AG09309 (cell line): ENCODE measurements at regions not wholly inside any gene's neighbourhood (a gene's known extent, or its start where the extent isn't known, plus 50 kb on each side); places are given as distances from the start of the nearest gene placed in this dataset.

ENCODE experiments used
- DNase-seq: peaks from one replicate; pipeline ENCODE4 v3.0.0-alpha.2; 2010; ENCODE audit warnings: low read depth
- H3K4me3 ChIP-seq: 2 replicates; pipeline ENCODE4 v1.5.1; 2011; ENCODE audit warnings: mild to moderate bottlenecking, low read depth, low read length, moderate library complexity; ENCODE audit not compliant: control insufficient read depth
- TF ChIP-seq, protein P1 (sequence below): IDR thresholded peaks from 2 replicates; pipeline ENCODE4 v1.5.1; 2011; ENCODE audit warnings: mild to moderate bottlenecking, low read depth, low read length, inconsistent platforms; ENCODE audit not compliant: insufficient read depth, control insufficient read depth; ENCODE audit errors: missing control alignments

DNA sequence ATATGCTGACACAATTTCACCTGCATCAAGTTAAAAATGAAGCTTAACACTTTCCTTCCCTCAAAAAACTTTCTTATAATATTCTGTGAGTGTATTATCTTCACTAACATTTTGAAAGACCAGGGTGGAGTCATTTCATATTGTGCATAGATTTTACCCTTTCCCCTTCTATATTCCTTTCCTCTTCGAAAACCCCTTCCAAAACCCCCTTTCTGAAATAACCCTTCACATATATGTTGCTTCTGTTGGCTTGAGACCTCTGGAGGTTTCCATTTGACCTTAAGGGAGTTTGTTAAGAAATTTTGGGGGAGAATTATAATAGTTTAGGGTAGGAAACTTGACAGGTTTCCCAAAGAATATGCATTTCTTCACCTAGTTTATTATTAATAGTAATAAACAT lies 489.6 kb upstream of the MIR17HG start:
- no peak overlapping the region for H3K4me3 ChIP-seq
- TF ChIP-seq, protein P1, sequence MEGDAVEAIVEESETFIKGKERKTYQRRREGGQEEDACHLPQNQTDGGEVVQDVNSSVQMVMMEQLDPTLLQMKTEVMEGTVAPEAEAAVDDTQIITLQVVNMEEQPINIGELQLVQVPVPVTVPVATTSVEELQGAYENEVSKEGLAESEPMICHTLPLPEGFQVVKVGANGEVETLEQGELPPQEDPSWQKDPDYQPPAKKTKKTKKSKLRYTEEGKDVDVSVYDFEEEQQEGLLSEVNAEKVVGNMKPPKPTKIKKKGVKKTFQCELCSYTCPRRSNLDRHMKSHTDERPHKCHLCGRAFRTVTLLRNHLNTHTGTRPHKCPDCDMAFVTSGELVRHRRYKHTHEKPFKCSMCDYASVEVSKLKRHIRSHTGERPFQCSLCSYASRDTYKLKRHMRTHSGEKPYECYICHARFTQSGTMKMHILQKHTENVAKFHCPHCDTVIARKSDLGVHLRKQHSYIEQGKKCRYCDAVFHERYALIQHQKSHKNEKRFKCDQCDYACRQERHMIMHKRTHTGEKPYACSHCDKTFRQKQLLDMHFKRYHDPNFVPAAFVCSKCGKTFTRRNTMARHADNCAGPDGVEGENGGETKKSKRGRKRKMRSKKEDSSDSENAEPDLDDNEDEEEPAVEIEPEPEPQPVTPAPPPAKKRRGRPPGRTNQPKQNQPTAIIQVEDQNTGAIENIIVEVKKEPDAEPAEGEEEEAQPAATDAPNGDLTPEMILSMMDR = no peak
- DNase-seq = no peak

DNA sequence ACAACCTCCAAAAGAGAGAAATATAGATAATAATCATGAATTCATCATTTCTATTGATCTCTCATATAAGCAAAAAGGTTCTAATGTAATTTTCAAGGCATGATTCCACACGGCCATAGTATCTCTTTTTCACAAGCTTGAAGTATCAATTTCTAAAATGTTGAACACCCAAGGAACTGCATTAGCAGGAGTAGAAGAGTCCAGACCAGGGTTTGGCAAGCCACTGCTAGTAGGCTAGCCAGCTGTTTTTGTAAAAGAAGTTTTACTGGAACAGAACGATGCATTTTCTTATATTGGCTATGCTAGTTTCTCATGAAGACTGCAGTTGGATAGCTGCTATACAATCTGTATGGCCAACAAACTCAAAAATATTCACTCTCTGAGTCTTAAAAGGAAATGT lies 481.5 kb upstream of the MIR17HG start:
- no peak for DNase-seq
- no peak overlapping the region for H3K4me3 ChIP-seq
- TF ChIP-seq, protein P1 = no peak

DNA sequence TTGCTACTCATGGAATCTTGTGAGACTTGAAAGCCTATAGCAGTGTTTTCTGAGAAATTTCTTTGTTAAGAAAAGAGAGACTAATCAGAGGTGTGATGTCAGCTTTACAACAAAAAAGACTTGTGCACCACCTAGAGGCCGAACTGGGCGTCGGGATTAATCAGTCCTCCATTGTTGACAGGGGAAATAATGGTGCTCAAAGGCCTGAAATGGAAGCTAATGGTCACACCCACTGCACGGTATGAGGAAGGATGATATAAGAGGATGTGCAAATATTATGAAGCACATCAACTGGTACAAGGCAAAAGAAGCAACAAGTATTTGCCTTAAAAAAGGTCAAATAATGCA lies 480.2 kb upstream of the MIR17HG start:
- no peak overlapping the region for H3K4me3 ChIP-seq
- TF ChIP-seq, protein P1 = peak; percentile 73
- DNase-seq = peak; percentile 16

DNA sequence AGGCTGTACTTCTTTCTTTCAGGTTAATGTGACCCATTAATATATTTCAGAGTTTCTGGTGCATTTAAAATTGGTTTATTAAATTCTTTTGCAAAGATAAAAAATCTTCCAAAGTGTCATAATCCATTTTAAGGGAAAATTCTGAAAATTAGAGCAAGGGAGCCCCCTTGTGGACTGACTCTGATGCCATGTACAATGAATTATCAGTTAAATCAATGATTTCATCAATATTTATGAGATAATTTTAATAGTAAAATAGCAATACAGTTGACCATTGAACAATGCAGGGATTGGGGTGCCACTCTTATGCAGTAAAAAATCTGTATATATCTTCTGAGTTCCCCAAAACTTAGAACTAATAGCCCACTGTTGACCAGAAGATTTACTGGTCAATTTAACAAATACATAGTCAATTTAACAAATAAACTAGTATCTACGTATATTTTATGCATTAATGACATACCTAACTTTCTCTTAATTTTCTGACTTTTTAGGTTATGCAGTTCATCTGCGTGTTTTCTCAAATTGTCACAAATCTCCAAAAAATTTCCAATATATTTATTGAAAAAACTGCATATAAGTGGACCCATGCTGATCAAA lies 479.1 kb upstream of the MIR17HG start:
- no peak for DNase-seq
- TF ChIP-seq, protein P1 = peak; percentile 56
- no peak overlapping the region for H3K4me3 ChIP-seq

DNA sequence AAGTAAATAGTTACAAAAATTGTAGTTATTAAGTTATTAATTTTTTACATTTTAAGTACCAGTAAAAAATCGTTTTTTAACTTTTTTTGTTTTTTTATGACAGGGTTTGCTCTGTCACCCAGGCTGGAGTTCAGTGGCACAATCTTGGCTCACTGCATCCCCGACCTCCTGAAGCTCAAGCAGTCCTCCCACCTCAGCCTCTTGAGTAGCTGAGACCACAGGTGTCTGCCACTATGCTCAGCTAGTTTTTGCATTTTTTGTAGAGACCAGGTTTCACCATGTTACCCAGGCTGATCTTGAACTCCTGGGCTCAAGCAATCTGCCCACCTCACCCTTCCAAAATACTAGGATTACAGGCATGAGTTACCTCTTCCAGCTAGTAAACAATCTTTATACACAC lies 477.9 kb upstream of the MIR17HG start:
- DNase-seq = no peak
- TF ChIP-seq, protein P1 = no peak
- H3K4me3 ChIP-seq = no peak overlapping the region

DNA sequence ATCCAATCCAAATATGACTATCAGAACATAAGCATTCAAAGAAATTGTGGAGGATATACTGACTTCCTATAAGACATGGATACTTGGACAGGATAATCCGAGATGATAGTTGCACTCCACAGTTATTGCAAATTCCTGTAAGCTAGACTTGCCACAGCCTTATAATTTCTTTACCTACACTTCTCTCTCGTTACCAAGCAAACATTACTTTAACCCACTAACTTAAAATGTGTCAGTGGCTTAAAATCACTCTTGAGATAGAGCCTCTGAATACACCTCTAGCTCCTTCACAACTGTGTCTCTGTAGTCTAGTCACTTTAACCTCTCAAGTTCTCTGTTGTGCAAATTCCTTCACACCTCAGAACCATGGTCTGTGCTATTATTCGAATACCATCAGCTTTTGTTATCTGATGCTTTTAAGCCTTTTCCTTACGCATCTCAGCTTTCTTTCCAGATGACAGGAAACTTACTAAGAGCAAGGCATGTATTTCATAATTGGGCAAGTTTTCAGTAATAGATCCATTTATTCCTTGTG lies 474.9 kb upstream of the MIR17HG start:
- TF ChIP-seq, protein P1 = no peak
- H3K4me3 ChIP-seq = no peak overlapping the region
- DNase-seq = no peak
